CD14-positive monocyte (primary cell): ENCODE measurements at regions not wholly inside any gene's neighbourhood (a gene's known extent, or its start where the extent isn't known, plus 50 kb on each side); places are given as distances from the start of the nearest gene placed in this dataset.

Experiments used
- DNase-seq, 3 donors: peaks; one replicate each; pipeline ENCODE4 v3.0.0-alpha.2; 2011 to 2022
- H2AFZ ChIP-seq: 2 replicates; pipeline ENCODE4 v1.6.0; 2012; ENCODE audit warnings: mild to moderate bottlenecking, low read depth, low read length, inconsistent platforms; ENCODE audit not compliant: insufficient read depth, poor library complexity, severe bottlenecking
- H3K27ac ChIP-seq, 2 donors: 1 replicate in 1 of 2; 2 replicates in 1 of 2; pipeline ENCODE4 v1.5.1; 2012 to 2013; ENCODE audit warnings: low read length in 2 of 2, control low read depth in 1 of 2, inconsistent platforms in 1 of 2, low read depth in 1 of 2, mild to moderate bottlenecking in 1 of 2
- H3K27me3 ChIP-seq, 2 donors: one replicate each; pipeline versions ENCODE4 v1.6.0 to v1.6.1; 2011 to 2013; ENCODE audit warnings: low read length in 2 of 2; ENCODE audit not compliant: control insufficient read depth in 2 of 2, insufficient read depth in 2 of 2
- H3K36me3 ChIP-seq, 2 donors: replicated peaks in 1 of 2; 1 replicate in 1 of 2; 2 replicates in 1 of 2; pipeline versions ENCODE4 v1.5.1 to v1.6.1; 2012 to 2013; ENCODE audit warnings: low read length in 2 of 2, control low read depth in 1 of 2, inconsistent platforms in 1 of 2, mild to moderate bottlenecking in 1 of 2; ENCODE audit not compliant: insufficient read depth in 2 of 2, control insufficient read depth in 1 of 2
- H3K4me1 ChIP-seq, 2 donors: 1 replicate in 1 of 2; 2 replicates in 1 of 2; pipeline versions ENCODE4 v1.5.1 to v1.6.1; 2012 to 2013; ENCODE audit warnings: low read length in 2 of 2, control low read depth in 1 of 2, inconsistent platforms in 1 of 2, mild to moderate bottlenecking in 1 of 2, moderate library complexity in 1 of 2; ENCODE audit not compliant: insufficient read depth in 2 of 2, control insufficient read depth in 1 of 2
- H3K4me2 ChIP-seq: replicated peaks from 2 replicates; pipeline ENCODE3; 2012; ENCODE audit warnings: low read length, moderate library complexity, mild to moderate bottlenecking; ENCODE audit not compliant: poor library complexity, severe bottlenecking; ENCODE audit errors: extremely low read depth
- H3K4me3 ChIP-seq, 3 experiments: fragments of 200-600 bp in 1 of 3; sonication (generic) in 1 of 3; replicated peaks in 1 of 3; 1 replicate in 2 of 3; 2 replicates in 1 of 3; pipeline ENCODE4 v1.5.1; 2011 to 2013; ENCODE audit warnings: low read length in 3 of 3, mild to moderate bottlenecking in 3 of 3, control low read depth in 2 of 3, low read depth in 2 of 3, inconsistent platforms in 1 of 3, moderate library complexity in 1 of 3
- H3K79me2 ChIP-seq: 2 replicates; pipeline ENCODE4 v1.6.0; 2012; ENCODE audit warnings: mild to moderate bottlenecking, control low read depth, inconsistent platforms, low read length, moderate library complexity; ENCODE audit not compliant: insufficient read depth
- H3K9ac ChIP-seq: 2 replicates; pipeline ENCODE4 v1.6.0; 2017; ENCODE audit warnings: low read length, mild to moderate bottlenecking; ENCODE audit not compliant: insufficient read depth, poor library complexity, severe bottlenecking
- H3K9me3 ChIP-seq, 2 donors: replicated peaks in 1 of 2; 1 replicate in 1 of 2; 2 replicates in 1 of 2; pipeline versions ENCODE4 v1.5.1 to v1.6.1; 2012 to 2013; ENCODE audit warnings: low read length in 2 of 2, control low read depth in 1 of 2; ENCODE audit not compliant: control insufficient read depth in 1 of 2, insufficient read depth in 1 of 2
- H4K20me1 ChIP-seq: 2 replicates; pipeline ENCODE4 v1.6.0; 2012; ENCODE audit warnings: mild to moderate bottlenecking, low read length, control low read depth, moderate library complexity; ENCODE audit not compliant: insufficient read depth
- H3K27ac Mint-ChIP-seq, 7 donors: one replicate each; pipeline ENCODE4 v1.8.0; 2020; ENCODE audit warnings: mild to moderate bottlenecking in 7 of 7, mixed read lengths in 7 of 7, moderate library complexity in 6 of 7, inconsistent platforms in 2 of 7
- H3K27me3 Mint-ChIP-seq, 3 donors: one replicate each; pipeline ENCODE4 v1.8.0; 2021 to 2022; ENCODE audit warnings: low read depth in 3 of 3, mild to moderate bottlenecking in 3 of 3, mixed read lengths in 3 of 3, moderate library complexity in 3 of 3, inconsistent platforms in 1 of 3
- H3K36me3 Mint-ChIP-seq, 2 donors: one replicate each; pipeline ENCODE4 v1.8.0; 2020; ENCODE audit warnings: mixed read lengths in 2 of 2, inconsistent platforms in 1 of 2, mild to moderate bottlenecking in 1 of 2
- H3K4me1 Mint-ChIP-seq: one replicate; pipeline ENCODE4 v1.8.0; 2020; ENCODE audit warnings: mild to moderate bottlenecking, mixed read lengths
- H3K4me3 Mint-ChIP-seq, 2 donors: one replicate each; pipeline ENCODE4 v1.8.0; 2020; ENCODE audit warnings: mild to moderate bottlenecking in 2 of 2, mixed read lengths in 2 of 2, moderate library complexity in 1 of 2
- H3K9me3 Mint-ChIP-seq, 7 donors: one replicate each; pipeline ENCODE4 v1.8.0; 2020 to 2022; ENCODE audit warnings: mixed read lengths in 7 of 7, mild to moderate bottlenecking in 6 of 7, moderate library complexity in 6 of 7, inconsistent platforms in 2 of 7
- CTCF ChIP-seq: fragments of 200-600 bp; IDR thresholded peaks from one replicate; pipeline ENCODE4 v1.8.0; 2022; ENCODE audit warnings: antibody characterized with exemption, mild to moderate bottlenecking
- WGBS: methylation state at CpG from one replicate; pipeline ENCODE4 v1.1.5; 2013; ENCODE audit warnings: missing lambda C conversion rate; ENCODE audit not compliant: insufficient coverage; 5-methylcytosine and 5-hydroxymethylcytosine counted together
- intact Hi-C, 2 donors: fragments of 100-400 bp; cut with micrococcal nuclease; formaldehyde crosslinking; loops; one replicate each; pipeline versions ENCODE4 v1.15.0 to v1.15.1; 2023

DNA sequence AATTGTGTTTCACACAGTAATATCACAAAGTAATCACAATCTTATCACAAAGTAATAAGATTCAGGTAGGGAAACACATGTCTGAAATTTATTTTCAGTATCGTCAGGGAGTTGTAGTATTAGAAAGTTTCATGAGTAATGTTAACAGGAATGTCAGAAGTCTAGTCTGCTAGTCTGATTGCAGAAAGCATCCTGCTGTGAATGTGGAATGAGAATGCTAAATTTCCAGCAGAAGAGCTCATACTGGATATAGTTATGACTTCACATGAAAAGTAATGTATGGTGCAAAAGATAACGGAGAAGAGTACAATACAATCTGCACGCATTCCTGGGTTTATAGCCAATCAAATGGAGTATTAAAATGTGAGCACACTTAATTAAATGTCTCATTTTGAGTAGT, 494.7 kb upstream of the SETBP1 start:
- Mint-ChIP-seq H3K9me3 (peaks cover 0 to 2% (median 0%) of the 10 kb centered on the region in 7 donors), H3K27me3 (peaks cover 0 to 2% (median 0%) of the 10 kb centered on the region in 3 donors), H3K27ac (no peak overlapping the region), H3K36me3 (no peaks in the 10 kb centered on the region), H3K4me1 (no peaks in the 10 kb centered on the region), H3K4me3 (no peak overlapping the region)
- Histone ChIP-seq H3K9me3 (no peaks in the 10 kb centered on the region), H3K27me3 (no peaks in the 10 kb centered on the region), H3K4me1 (no peaks in the 10 kb centered on the region), H3K79me2 (no peaks in the 10 kb centered on the region), H3K27ac (no peak overlapping the region), H3K9ac (no peak overlapping the region), H2AFZ (no peak overlapping the region), H3K4me2 (no peak overlapping the region), H3K4me3 (no peak overlapping the region), H3K36me3 (no peaks in the 10 kb centered on the region), H4K20me1 (no peaks in the 10 kb centered on the region)
- intact Hi-C loops, result no loop called here
- no peak for DNase-seq
- WGBS, result no CpG with 5 or more reads among the region's 3 CpGs
- no peak for TF ChIP-seq CTCF

GRCh38 chr18:44187090-44187489, 493.6 kb upstream of the SETBP1 start:
- DNase-seq, result no peak
- H3K9me3 ChIP-seq, result no peaks in the 10 kb centered on the region

More at GRCh38 chr18:44187090-44187489, 493.6 kb upstream of the SETBP1 start:
- WGBS, result no CpG with 5 or more reads among the region's 2 CpGs
- Histone ChIP-seq H2AFZ (no peak overlapping the region), H3K36me3 (no peaks in the 10 kb centered on the region), H3K27ac (no peak overlapping the region), H4K20me1 (no peaks in the 10 kb centered on the region), H3K79me2 (no peaks in the 10 kb centered on the region), H3K4me2 (no peak overlapping the region), H3K4me3 (no peak overlapping the region), H3K4me1 (no peaks in the 10 kb centered on the region), H3K9ac (no peak overlapping the region), H3K27me3 (no peaks in the 10 kb centered on the region)
- no peaks in the 10 kb centered on the region for H3K4me1 Mint-ChIP-seq
- H3K27me3 Mint-ChIP-seq, result peaks cover 0 to 2% (median 0%) of the 10 kb centered on the region in 3 donors
- H3K36me3 Mint-ChIP-seq, result no peaks in the 10 kb centered on the region
- H3K27ac Mint-ChIP-seq, result no peak overlapping the region
- no peak overlapping the region for H3K4me3 Mint-ChIP-seq
- H3K9me3 Mint-ChIP-seq, result peaks cover 0 to 2% (median 0%) of the 10 kb centered on the region in 7 donors
- intact Hi-C loops, result no loop called here
- TF ChIP-seq CTCF, result no peak
